Peyer's patch (tissue), 4 donors: ENCODE measurements at regions not wholly inside any gene's neighbourhood (a gene's known extent, or its start where the extent isn't known, plus 50 kb on each side); places are given as distances from the start of the nearest gene placed in this dataset.

Experiments used
- DNase-seq, 3 donors: peaks; one replicate each; pipeline ENCODE4 v3.0.0-alpha.2; 2017 to 2019
- H3K27ac ChIP-seq, 4 donors: fragments of 200-600 bp; sonication (generic); one replicate each; pipeline ENCODE4 v1.5.1; 2016 to 2019
- H3K27me3 ChIP-seq, 2 donors: fragments of 200-600 bp; sonication (generic); one replicate each; pipeline ENCODE4 v1.5.1; 2019
- H3K36me3 ChIP-seq, 3 donors: fragments of 200-600 bp; sonication (generic); one replicate each; pipeline ENCODE4 v1.5.1; 2016 to 2019
- H3K4me1 ChIP-seq, 4 donors: fragments of 200-600 bp; sonication (generic); one replicate each; pipeline ENCODE4 v1.5.1; 2016 to 2019
- H3K4me3 ChIP-seq, 4 donors: fragments of 200-600 bp; sonication (generic); 1 replicate in 3 of 4; 2 replicates in 1 of 4; pipeline ENCODE4 v1.5.1; 2016 to 2019; ENCODE audit warnings: mild to moderate bottlenecking in 1 of 4
- H3K9me3 ChIP-seq, 4 donors: fragments of 200-600 bp; sonication (generic); one replicate each; pipeline ENCODE4 v1.5.1; 2016 to 2019; ENCODE audit warnings: mild to moderate bottlenecking in 1 of 4
- POLR2A ChIP-seq, 2 donors: fragments of 450-650 bp; IDR thresholded peaks; one replicate each; pipeline ENCODE4 v1.5.1; 2017; ENCODE audit warnings: antibody characterized with exemption in 2 of 2, mild to moderate bottlenecking in 2 of 2, moderate library complexity in 2 of 2
- TF ChIP-seq, protein P1 (sequence below), 6 experiments: fragments of 450-650 bp in 4 of 6; fragments of 200-600 bp in 2 of 6; sonication (generic) in 1 of 6; IDR thresholded peaks; one replicate each; pipeline ENCODE4 v1.5.1; 2017 to 2019; ENCODE audit warnings: antibody characterized with exemption in 6 of 6, mild to moderate bottlenecking in 3 of 6, moderate library complexity in 1 of 6

DNA sequence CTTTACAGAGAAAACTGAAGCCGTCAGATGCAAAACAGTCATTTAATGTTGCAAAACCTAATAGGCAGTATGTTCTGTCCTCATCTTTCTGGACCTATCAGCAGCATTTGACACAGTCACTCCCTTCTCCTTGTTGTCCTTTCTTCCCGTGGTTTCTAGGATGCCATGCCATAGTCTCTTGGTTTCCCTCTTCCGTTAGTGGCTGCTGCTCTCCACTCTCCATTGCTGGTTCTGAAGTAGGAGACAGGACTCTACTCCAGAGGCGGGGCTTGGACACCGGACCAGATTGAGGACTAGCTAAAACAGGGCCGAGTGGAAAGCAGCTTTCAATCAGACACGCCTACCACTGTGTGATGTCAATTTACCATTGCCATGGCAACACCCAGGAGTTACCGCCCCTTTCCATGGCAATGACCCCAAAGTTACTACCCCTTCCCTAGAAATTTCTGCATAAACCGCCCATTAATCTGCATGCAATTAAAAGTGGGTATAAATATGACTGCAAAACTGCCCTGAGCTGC, 88.8 kb upstream of the CCDC160 start:
- Histone ChIP-seq H3K4me3 (no peak overlapping the region), H3K27ac (no peak overlapping the region), H3K9me3 (no peaks in the 10 kb centered on the region), H3K27me3 (no peaks in the 10 kb centered on the region), H3K36me3 (no peaks in the 10 kb centered on the region), H3K4me1 (no peaks in the 10 kb centered on the region)
- no peak for DNase-seq
- TF ChIP-seq POLR2A (IDR thresholded peaks at IDR 0.05), result no peak
- TF ChIP-seq, protein P1, sequence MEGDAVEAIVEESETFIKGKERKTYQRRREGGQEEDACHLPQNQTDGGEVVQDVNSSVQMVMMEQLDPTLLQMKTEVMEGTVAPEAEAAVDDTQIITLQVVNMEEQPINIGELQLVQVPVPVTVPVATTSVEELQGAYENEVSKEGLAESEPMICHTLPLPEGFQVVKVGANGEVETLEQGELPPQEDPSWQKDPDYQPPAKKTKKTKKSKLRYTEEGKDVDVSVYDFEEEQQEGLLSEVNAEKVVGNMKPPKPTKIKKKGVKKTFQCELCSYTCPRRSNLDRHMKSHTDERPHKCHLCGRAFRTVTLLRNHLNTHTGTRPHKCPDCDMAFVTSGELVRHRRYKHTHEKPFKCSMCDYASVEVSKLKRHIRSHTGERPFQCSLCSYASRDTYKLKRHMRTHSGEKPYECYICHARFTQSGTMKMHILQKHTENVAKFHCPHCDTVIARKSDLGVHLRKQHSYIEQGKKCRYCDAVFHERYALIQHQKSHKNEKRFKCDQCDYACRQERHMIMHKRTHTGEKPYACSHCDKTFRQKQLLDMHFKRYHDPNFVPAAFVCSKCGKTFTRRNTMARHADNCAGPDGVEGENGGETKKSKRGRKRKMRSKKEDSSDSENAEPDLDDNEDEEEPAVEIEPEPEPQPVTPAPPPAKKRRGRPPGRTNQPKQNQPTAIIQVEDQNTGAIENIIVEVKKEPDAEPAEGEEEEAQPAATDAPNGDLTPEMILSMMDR (IDR thresholded peaks at IDR 0.05), result no peak

GRCh38 chrX:134158821-134159512, 78.0 kb upstream of the CCDC160 start:
- Histone ChIP-seq H3K36me3 (no peaks in the 10 kb centered on the region), H3K9me3 (no peaks in the 10 kb centered on the region), H3K4me1 (no peaks in the 10 kb centered on the region), H3K27ac (no peak overlapping the region), H3K27me3 (no peaks in the 10 kb centered on the region), H3K4me3 (no peak overlapping the region)
- no peak for DNase-seq
- no peak for TF ChIP-seq POLR2A (IDR thresholded peaks at IDR 0.05)
- TF ChIP-seq, protein P1 (IDR thresholded peaks at IDR 0.05), result no peak

GRCh38 chrX:134161162-134161561, 75.8 kb upstream of the CCDC160 start:
- Histone ChIP-seq H3K9me3 (no peaks in the 10 kb centered on the region), H3K4me1 (no peaks in the 10 kb centered on the region), H3K27me3 (no peaks in the 10 kb centered on the region), H3K27ac (no peak overlapping the region), H3K4me3 (no peak overlapping the region), H3K36me3 (no peaks in the 10 kb centered on the region)
- TF ChIP-seq POLR2A (IDR thresholded peaks at IDR 0.05), result no peak
- TF ChIP-seq, protein P1 (IDR thresholded peaks at IDR 0.05), result no peak
- no peak for DNase-seq

- Histone ChIP-seq H3K9me3 (no peaks in the 10 kb centered on the region), H3K27me3 (no peaks in the 10 kb centered on the region), H3K4me1 (no peaks in the 10 kb centered on the region), H3K27ac (no peak overlapping the region), H3K36me3 (no peaks in the 10 kb centered on the region), H3K4me3 (no peak overlapping the region)
- DNase-seq, result no peak
- no peak for TF ChIP-seq POLR2A (IDR thresholded peaks at IDR 0.05)
- TF ChIP-seq, protein P1 (IDR thresholded peaks at IDR 0.05), result no peak
Observed at GRCh38 chrX:134162032-134162431, 75.0 kb upstream of the CCDC160 start.

- TF ChIP-seq, protein P1 (IDR thresholded peaks at IDR 0.05), result no peak
- no peaks in the 10 kb centered on the region for H3K27me3 ChIP-seq
- H3K36me3 ChIP-seq, result no peaks in the 10 kb centered on the region
- no peak overlapping the region for H3K4me3 ChIP-seq
- H3K27ac ChIP-seq, result no peak overlapping the region
- H3K4me1 ChIP-seq, result no peaks in the 10 kb centered on the region
- no peaks in the 10 kb centered on the region for H3K9me3 ChIP-seq
- no peak for DNase-seq
Observed at GRCh38 chrX:134163836-134164235, 73.1 kb upstream of the CCDC160 start.
